ENCODE measurements at regions not wholly inside any gene's neighbourhood (a gene's known extent, or its start where the extent isn't known, plus 50 kb on each side); places are given as distances from the start of the nearest gene placed in this dataset.

DNA sequence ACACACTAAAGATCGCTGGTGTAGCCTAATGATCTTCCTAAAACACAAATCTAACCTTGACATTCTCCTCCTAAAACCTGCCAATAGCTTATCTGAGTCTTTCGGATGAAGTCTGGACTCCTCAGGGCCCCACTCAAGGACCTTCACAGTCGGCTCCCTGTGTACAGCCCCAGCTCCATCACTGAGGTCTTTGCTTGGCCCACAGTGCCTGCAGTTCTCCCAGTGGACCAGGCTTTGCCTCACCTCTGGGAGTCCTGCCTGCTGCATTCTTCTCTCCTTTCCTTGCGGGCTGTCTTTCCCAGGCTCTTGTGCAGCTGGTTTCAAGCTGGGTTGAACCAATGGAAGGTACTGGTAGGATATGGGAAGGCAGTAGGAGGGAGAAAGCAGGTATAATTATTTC, 122.6 kb upstream of the FERMT1 start (continued):
- no peak for TF ChIP-seq CREB1 (IDR thresholded peaks at IDR 0.05)
- TF ChIP-seq SP2 (IDR thresholded peaks at IDR 0.05; ENCODE audit: low read length), result no peak
